MM.1S (cell line): ENCODE measurements at regions not wholly inside any gene's neighbourhood (a gene's known extent, or its start where the extent isn't known, plus 50 kb on each side); places are given as distances from the start of the nearest gene placed in this dataset.

Experiments
- CTCF ChIP-seq: fragments of 300-600 bp; sonication (generic); IDR thresholded peaks from 2 replicates; pipeline ENCODE4 v1.5.1; 2016; ENCODE audit warnings: antibody characterized with exemption, low read length, mixed read lengths
- EZH2 ChIP-seq: fragments of 300-600 bp; sonication (generic); optimal IDR thresholded peaks from 2 replicates; pipeline ENCODE3; 2017; ENCODE audit warnings: low read depth, mild to moderate bottlenecking, antibody characterized with exemption, low read length, mixed read lengths

GRCh38 chr4:19156786-19157185 lies 1094.9 kb upstream of the SLIT2 start:
- no peak for TF ChIP-seq CTCF
- no peak for TF ChIP-seq EZH2
